ENCODE measurements at regions not wholly inside any gene's neighbourhood (a gene's known extent, or its start where the extent isn't known, plus 50 kb on each side); places are given as distances from the start of the nearest gene placed in this dataset.

DNA sequence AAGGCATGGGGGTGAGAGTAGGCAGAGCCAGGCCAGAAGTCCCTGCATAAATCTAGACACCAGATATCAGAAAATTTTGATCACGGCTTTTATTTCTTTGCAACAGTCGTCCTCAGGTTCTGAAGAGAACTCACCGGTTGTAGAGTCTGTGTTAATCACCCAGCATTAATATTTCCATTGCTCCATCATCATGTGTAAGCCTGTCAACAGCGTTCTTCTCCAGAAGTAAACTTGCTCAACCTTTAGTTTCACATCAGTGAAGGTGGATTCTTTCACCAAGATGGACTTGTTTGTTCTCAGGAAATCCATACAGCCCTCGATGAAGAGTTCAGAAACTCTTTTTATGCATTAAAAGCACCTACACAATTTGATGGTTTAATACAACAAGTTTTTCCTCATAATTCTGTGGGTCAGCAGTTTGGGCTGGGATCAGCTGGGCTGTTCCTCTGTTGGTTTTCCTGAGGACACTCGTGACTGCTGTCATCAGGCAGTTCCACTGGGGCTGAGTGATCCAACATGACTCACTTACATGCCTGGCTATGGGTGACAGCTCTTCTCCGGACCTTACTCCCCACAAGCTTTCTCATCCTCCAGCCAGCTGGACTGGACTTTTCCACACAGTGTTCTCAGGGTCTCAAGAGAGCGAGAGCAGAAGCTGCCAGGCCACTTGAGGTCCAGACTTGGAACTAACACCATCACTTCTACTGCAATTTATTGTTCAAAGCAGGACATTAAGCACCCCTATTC, 303.4 kb downstream of the ZNF621 start:
- no peak for DNase-seq

DNA sequence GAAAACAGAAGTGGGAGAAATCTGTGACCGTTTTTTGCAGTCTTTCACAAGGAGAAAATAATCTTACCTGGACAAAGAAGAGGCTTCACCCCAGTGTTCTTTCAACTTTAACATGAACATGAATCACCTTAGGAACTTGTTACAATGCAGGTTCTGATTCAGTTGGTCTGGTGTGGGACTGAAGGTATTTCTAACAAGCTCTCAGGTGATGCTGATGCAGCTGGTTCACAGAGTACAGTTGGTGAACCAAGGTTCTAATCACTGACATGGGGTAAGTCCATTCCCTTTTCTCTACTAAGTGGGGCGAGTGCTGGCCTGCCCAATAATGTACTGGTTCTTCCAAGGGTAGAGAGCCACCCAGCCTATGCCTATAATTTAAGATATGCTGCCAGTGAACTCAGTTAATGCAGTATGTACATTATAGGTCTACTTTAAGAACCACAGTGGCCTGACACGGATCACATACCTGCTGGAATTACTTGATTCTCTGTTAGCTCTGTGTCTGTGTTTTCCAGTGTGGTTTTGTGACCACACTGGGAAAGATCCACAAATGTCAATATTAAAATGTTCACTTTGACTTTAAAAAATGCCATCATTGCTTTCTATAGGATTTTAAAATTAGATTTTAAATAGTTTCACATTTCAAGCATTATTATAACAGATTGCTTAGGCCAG, 304.1 kb downstream of the ZNF621 start:
- no peak for DNase-seq

DNA sequence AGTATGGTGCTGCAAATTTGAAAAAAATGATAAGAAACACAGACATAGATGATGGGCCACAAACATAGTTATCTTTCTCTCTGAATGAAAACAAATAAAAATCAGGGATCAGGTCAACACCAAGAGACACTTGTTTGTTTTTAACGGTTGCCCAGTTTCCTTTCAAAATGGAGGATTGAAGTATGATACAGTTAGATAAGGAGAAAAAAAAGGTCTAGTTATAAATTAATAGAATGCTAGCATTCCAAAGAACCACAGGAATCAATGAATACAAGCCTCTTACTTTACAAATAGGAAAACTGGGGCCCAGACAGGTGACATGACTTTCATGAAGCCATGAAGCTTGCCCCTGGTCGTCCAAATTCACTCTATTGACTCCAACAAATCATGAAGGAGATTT, 305.1 kb downstream of the ZNF621 start:
- no peak for DNase-seq

DNA sequence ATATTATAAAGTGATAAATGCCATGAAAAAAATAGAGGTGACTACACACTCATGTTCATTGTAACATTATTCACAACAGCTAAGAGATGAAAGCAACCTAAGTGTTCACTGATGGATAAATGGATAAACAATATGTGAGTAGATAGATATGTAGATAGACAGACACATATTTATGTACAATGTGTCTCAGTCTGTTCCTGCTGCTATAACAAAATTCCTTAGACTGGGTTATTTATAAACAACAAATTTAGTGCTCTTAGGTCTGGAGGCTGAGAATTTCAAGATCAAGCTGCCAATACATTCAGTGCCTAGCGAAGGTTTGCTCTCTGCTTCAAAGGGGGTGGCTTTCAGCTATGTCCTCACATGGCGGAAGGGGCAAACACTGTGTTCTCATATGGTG, 312.5 kb downstream of the ZNF621 start:
- DNase-seq: no peak

DNA sequence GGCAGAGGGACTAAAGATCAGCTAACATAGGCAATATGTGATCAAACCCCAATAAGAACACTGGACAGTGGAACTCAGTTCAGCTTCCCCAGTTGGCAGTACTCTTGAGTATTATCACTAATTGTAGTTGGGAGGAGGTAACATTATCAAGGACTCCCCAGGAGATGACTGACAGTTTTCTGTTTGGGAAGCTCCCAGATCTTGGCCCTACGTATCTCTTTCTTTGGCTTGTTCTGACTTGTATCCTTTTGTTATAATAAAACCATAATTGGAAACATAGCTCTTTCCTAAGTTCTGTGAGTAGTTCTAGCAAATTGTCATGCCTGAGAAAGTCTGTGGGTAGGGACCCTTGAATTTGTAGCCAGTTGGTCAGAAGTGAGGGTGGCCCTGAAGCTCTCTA, 316.4 kb downstream of the ZNF621 start:
- no peak for DNase-seq

DNA sequence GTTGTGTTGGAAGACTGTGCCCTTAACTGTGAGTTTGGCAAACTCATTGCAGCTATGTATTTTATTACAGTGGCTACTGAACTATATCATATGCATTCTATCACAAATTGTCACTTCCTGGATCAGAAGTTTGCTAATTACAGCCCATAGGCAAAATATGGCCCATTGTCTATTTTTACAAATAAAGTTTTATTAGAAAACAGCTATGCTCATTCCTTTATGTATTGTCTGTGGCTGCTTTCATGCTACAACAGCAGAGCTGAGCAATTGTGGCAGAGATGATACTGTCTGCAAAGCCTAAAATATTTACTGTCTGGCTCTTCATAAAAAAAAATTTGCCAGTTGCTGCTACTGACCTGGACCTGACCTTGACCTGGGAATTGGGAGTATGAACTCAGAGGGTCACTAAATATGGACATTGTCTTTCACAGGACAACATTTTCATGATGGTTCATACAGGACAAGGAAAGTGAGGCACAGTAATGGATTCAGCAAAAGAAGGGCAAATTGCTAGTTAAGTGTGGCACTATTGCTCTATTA, 316.9 kb downstream of the ZNF621 start:
- DNase-seq: no peak

DNA sequence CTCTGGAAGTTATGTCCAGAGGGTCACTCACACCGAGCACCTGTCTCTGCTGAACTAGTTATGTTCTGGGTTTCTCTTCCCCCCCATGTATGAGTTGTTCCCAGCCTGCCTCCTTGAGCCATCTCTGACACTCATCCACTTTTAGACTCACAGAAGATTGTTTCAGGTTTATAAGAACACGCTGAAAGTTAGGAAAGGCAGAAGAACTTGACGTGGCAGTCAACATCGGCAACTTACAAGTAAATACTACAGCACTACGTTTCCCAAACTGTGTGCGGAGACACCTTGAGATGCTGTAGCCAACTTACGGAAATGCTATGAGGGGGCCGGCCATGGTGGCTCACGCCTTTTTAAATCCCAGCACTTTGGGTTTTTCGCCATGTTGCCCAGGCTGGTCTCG, 318.0 kb downstream of the ZNF621 start:
- no peak for DNase-seq

DNA sequence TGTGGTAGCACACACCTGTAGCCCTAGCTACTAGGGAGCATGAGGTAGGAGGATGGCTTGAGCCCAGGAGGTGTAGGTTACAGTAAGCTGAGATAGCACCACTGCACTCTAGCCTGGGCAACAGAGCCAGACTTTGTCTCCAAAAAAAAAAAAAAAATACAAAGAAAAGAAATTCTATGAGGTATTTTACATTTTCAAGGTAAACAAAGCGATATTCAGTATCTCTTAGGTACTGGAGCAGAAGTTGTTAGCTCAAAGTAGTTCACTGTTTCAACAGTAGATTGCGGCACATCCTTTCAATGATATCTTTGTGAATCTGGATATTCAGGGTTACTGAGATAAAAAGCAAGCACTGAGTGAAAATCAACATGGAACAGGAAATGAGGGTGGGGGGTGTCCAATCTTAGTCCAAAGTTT, 318.5 kb downstream of the ZNF621 start:
- no peak for DNase-seq

DNA sequence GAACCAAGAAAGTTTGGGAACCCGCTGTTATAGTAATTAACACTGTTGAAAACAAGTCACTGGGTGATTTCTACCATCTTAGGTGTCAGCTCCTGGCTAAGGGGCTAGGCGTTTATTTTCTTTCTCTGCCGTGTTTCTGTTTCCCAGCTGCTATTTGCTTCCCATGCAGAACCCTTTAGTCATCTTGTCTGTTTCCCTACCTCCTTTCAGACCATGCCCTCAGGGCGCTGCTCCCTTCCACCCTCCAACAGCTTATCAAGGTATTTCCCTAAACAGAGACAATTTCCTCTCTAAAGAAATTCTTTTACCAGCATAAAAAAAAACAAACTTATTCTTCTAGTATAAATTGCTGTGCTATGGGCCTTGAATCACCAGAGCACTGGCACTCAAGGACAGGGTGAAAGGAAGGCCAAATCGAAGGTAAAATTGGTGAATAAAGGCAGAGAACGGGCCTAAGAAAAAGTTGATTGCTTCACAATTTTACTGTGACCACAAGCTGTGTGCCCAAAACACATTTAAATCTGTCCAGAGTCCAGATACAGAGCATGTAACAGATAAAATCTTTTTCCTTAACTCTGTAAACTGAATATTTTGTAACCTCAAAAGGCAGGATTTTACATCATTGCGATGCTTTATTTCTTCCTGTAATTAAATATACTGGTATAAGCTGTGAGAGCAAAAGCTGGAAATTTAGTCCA, 319.2 kb downstream of the ZNF621 start:
- DNase-seq: no peak

DNA sequence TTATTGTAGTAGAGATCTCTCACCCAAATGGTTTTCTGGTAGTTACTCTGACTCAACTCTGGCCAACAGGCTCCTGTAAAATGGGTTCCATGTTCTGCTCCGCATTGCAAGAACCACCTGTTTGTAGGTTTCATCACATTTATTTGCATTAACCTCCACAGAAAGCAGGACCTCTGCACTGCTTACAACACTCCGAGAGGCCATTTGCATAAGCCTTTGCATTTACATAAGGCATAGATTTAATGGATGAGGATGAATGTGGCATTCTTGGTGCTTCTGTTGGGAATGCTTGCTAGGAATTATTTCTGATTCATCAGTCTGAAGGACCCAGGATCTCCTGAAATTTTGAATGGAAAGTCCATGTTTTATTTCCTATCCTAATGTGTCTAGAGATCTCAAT, 320.1 kb downstream of the ZNF621 start:
- no peak for DNase-seq

DNA sequence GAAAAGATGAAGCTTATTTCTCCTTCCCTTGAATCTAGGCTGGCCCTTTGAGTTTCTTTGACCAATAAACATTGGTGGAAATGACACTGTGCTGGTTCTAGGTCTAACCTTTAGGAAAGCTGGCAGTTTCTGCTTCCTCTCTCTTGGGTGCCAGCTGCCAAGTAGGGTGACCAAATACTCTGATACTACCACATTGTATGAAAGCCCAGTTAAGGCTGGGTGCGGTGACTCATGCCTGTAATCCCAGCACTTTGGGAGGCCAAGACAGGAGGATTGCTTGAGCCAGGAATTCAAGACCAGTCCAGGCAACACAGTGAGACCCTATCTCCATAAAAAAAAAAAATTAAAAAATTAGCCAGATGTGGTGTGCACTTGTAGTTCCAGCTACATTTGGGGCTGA, 320.7 kb downstream of the ZNF621 start:
- no peak for DNase-seq

DNA sequence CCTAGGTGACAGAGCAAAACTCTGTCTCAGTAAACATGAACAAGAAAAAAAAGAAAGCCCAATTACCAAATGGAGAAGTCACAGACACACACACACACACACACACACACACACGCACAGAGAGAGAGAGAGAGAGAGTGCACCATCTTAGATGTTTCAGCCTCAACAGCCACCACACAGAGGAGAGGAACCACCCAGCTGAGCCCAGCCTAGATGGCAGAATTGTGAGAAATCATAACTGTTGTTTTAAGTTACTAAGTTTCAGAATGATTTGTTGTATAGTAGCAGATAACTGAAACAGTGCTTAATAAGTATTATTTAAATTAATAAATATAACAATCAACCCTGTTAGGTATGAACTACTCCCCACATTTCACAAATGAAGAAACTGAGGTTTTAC, 321.2 kb downstream of the ZNF621 start:
- no peak for DNase-seq

DNA sequence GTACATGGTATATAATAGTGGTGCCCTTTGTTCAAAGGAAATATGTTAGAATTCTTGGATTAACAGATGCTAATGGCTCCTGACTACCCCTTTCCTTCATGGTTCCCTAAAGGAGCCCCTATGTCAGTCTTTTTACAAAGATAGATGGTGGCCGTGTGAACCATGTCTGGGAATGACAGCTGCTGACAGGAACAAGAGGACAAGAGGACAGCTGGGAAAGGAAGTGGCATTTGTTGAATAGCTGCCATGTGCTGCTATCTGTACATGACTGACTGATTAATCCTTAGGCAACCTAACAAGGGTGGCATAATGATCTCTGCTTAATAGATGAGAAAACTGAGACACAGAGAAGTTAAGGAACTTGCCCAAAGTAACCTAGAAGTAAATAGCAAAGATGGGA, 321.7 kb downstream of the ZNF621 start:
- DNase-seq: no peak

DNA sequence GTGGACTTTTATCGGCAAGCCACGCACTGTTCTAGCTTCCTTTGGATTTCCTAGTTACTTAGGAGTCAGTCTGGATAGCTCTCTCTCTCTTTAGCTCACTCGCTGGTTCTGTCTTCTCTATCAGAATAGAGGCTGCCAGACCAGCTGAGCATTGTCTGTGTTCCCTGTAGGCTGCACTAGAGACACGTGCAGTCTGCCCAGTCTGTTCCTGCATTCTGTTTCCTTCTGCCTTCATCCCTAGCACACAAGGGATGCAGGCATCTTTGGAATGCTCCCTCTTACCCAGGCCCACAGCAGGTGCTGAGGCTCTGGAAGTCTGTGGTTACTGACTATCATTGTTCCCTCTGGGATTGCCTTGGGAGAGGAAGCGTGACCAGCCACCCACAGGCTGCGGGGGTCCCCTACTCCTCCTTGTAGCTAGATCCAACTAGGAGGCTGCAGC, 322.8 kb downstream of the ZNF621 start:
- no peak for DNase-seq

DNA sequence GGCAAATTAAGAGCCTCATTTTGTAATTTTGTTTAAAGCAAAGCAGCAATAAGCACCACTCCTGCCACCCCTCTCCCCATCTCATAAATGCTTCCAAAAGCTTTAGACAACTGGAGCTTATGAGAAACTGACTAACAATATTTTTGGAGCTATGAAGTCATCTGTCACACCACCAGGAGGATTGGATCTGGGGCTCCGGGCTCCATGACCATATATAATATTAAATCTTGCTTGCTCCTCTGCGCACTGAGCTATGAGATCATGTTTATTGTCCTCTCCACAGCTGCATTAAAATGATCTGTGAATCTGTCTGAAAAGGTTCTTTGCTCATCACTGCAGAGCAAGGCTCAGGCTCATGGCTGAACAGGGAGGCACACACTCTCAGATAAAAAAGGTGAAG, 323.7 kb downstream of the ZNF621 start:
- no peak for DNase-seq

DNA sequence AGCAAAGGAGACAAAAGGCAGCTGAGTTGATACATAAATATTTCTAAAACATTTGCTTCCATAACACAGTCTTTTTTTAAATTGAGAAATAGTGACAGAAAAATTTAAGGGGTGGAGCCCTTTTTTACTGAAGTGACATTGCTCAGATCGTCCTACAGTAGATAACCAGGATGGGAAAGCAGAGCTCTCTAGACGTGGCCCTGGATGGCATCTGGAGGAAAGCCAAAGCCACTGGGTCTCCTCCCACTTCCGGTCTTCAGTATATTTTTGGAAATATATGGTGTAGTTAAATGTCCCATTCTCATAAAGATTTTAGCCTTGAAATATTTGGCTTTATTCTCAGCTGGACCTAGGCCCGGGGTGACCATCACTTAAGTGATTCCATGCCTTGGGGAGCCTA, 326.1 kb downstream of the ZNF621 start:
- DNase-seq: no peak

DNA sequence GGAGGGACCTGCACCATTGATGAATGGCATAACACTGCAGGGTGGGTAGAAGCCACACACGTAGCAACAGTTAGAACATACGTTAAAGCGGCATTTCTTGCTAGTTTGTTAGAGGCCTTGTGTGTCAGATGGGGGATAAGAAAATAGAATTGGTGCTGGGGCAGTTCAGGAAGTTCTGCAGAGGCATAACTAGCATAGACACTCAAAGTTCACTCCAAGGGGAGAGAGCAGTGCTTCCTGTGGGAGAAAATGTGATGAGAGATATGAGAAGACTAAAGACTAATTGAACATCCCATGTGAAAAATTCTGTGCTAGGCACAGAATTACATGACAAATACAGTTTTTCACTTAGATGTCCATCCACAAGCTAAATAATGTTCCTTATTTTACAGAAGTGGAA, 327.1 kb downstream of the ZNF621 start:
- DNase-seq: no peak

DNA sequence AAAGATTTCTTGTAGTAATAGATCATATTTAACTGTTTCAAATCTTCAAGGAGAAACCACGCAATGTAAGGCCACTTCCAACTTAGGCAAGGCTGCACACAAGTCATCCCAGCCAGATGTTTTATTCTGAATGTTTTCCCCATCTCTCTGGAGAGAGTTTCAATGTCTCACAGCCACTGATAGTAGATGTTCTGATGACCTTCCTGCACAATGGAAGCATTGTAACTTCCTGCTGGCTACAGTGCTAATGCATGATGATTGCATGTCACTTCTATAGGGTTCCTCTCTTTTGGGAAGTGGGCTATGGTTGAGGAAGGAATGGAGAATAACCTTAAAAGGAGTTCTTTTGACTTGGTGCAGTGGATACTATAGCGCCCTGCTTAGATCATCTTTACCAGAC, 328.0 kb downstream of the ZNF621 start:
- no peak for DNase-seq

DNA sequence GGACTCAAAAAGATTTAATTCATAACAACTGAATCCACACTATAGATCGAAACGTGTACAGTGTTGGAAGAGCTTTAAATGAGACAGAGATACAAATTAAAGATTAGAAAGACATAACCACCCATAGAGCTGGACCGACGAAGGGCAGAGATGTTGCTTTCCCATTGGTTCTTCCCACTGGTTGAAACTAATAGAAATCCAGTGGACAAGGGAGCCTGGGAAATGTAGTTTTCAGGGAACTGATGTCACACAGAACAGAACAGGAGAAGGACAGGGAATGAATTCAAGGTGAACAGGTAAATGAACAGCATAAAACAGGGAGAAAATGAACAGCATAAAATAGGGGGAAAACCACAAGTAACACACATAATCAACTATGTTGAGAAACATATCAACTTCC, 328.7 kb downstream of the ZNF621 start:
- DNase-seq: no peak

DNA sequence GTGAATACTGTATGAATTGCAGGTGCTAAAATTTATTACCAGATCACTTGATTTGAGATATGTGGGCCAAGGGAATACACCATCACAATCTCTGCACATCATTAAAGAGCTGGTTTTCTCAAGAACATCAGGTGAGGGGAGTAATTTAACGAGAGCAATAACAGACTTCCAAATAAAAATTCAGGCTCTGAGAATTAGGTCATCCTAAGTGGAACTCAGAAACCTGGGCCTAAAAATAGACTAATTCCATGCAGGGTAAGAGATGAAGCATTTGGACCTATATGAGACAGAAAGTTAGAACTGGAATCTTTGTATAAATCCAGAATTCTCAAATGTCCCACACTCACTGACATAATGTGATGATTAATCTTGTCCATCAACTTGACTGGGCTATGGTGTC, 331.1 kb downstream of the ZNF621 start:
- no peak for DNase-seq

DNA sequence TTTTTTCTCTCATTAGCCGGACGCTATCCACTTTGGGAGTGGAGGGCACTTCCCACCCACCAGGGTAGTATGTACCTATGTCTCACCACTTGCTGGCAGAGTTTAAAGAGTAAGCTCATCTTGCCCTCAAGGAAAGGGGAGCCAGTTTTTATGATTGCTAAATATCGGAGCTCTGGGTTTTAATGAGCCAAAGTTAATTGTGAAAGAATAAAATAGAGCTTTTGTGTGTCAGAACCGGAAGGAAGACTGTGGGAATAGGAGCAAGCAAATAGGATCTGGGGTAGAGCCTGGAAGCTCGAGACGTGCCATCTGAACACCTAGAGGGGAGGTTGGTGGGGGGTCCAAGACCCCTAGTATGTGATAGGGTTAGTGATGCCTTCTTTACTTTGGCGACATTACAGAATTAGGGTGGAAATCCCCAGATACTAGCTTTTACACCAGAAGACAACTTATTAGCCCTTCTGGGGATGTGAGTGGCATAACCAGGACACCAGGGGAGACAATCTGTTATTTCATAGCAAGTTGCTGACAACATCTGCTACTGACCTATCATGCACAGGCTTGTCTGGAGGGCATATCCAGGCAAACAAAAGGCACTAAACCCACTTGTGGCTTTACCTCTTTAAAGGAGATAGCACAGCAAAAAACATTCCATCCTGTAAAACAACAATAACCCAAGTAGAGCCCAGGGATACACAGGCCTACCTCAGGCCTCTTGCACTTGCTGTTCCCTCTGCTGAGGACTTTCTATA, 333.8 kb downstream of the ZNF621 start:
- no peak for DNase-seq

DNA sequence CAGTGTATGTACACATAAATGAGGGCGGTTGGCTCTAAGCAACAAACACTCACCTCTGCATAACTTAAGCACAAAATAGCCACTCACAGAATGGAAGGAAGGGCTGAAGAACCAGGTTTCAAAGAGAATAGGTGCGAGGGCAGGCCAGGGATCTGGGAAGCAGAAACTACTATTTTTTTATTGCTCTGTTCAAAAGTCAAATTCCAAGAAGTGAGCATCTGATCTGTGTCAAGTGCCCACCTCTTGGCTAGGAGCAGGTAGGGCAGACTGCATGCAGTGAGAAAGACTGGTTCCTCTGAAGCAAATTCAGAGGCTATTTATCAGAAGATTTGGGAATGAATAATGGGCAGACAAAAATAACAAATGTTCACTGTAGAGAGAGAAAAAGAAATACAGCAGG, 336.4 kb upstream of the CTNNB1 start:
- no peak for DNase-seq

DNA sequence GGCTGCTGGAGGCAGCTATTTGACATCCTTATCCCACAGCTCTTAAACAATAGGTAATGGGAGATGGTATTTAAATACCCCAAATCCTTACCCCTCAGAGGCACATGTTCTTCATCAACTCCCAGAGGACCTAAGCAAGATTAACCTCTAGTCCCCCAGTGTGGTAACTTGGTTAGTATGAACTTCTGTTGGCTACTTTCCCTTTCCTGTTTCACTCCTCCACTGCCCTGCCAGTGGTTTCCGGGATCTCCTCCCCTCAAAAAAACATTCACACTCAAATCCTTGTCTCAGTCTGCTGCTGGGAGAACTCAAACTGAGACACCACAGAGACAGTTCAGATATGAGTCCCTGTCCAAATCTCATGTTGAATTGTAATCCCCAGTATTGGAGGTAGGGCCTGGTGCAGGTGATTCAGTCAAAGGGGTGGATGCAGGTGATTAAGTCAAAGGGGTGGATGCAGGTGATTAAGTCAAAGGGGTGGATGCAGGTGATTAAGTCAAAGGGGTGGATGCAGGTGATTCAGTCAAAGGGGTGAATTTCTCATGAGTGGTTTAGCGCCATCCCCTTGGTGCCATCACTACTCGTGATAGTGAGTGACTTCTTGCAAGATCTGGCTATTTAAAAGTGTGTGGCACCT, 335.0 kb upstream of the CTNNB1 start:
- no peak for DNase-seq

Data from NCI-H748 treated with DMSO at 0.1 percent for 48 hours (cell line).